NT2/D1 (cell line): ENCODE measurements at regions not wholly inside any gene's neighbourhood (a gene's known extent, or its start where the extent isn't known, plus 50 kb on each side); places are given as distances from the start of the nearest gene placed in this dataset.

Experiments used
- YY1 ChIP-seq: IDR thresholded peaks from 2 replicates; pipeline ENCODE4 v1.6.1; 2011; ENCODE audit not compliant: insufficient read length, insufficient read depth
- ZNF274 ChIP-seq: IDR thresholded peaks from 2 replicates; pipeline ENCODE4 v1.6.1; 2011; ENCODE audit warnings: mild to moderate bottlenecking, low read depth, low read length

DNA sequence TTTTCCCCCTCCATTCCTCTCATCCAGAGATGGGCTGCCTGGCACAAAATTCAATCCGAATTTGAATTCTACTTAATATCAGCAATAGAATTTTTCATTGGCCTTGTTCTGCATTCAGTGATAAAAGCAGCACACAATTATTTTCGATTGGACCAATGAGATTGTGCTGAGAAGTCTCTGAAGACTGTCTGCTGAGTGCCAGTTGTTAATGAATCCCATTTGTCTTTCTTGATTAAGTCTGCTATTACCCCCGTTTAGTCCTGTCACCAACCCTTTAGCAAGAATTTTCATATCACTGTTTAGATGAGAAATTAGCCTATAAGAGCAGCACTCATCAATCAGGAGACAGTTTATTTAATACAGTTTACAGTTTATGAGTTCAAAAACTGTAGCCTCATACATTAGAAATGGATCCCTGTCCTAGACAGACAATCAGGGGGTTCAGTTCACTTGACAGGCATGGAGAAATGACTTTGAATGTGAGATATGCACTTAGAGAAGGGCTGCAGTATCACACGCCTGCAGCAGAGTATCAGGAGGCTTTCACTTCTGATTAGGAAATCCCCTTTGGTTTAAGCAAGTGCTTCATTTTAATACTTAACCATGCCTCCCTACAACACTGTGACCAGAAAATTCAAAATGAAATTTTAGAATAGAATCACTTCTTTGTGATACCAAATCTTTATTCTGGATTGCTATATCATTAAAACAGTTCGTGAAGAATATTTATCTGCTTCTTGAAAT is 304.7 kb upstream of the PTBP2 start:
- no peak for TF ChIP-seq ZNF274
- TF ChIP-seq YY1: no peak
